ENCODE measurements at regions not wholly inside any gene's neighbourhood (a gene's known extent, or its start where the extent isn't known, plus 50 kb on each side); places are given as distances from the start of the nearest gene placed in this dataset.

DNA sequence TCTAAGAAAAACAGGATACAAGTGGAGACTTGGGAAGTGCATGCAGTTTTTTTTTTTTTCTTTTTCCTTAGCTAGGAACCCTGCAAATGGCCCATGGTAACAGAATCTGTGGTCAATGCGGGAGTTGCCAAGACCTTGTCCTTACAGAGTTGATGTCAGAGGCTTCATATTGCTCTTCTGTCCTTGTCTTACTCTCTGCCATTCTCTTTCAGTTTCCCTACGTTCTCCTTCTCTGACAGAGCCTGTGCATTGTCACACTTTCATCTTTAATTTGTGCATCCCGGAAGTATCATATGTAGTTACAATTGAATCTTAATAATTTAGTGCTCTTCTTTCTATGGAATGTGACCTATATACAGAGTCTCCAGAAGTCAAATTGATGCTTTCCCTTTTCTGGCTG lies 986.9 kb downstream of the TMEM121 start:
- TF ChIP-seq, protein P1, sequence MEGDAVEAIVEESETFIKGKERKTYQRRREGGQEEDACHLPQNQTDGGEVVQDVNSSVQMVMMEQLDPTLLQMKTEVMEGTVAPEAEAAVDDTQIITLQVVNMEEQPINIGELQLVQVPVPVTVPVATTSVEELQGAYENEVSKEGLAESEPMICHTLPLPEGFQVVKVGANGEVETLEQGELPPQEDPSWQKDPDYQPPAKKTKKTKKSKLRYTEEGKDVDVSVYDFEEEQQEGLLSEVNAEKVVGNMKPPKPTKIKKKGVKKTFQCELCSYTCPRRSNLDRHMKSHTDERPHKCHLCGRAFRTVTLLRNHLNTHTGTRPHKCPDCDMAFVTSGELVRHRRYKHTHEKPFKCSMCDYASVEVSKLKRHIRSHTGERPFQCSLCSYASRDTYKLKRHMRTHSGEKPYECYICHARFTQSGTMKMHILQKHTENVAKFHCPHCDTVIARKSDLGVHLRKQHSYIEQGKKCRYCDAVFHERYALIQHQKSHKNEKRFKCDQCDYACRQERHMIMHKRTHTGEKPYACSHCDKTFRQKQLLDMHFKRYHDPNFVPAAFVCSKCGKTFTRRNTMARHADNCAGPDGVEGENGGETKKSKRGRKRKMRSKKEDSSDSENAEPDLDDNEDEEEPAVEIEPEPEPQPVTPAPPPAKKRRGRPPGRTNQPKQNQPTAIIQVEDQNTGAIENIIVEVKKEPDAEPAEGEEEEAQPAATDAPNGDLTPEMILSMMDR (conservative IDR thresholded peaks at IDR 0.05; ENCODE audit: low read depth, low read length) = no peak
- TF ChIP-seq EZH2 (IDR thresholded peaks at IDR 0.05; ENCODE audit: low read length, unreplicated experiment) = no peak
- TF ChIP-seq EZH2phosphoT487 (IDR thresholded peaks at IDR 0.05; ENCODE audit: borderline replicate concordance, low read length) = no peak
